GM23248 (cell line): ENCODE measurements at regions not wholly inside any gene's neighbourhood (a gene's known extent, or its start where the extent isn't known, plus 50 kb on each side); places are given as distances from the start of the nearest gene placed in this dataset.

Experiments used
- DNase-seq: peaks from one replicate; pipeline ENCODE4 v3.0.0-alpha.2; 2015
- H2AFZ ChIP-seq: fragments of 200-600 bp; sonication (generic); 2 replicates; pipeline ENCODE4 v1.6.1; 2016; ENCODE audit warnings: antibody characterized with exemption
- H3F3A ChIP-seq: fragments of 200-600 bp; sonication (generic); 2 replicates; pipeline ENCODE4 v1.6.1; 2016; ENCODE audit warnings: mild to moderate bottlenecking, antibody characterized with exemption, mixed run types; ENCODE audit not compliant: insufficient read depth
- H3K27ac ChIP-seq: fragments of 200-600 bp; sonication (generic); 2 replicates; pipeline ENCODE4 v1.5.1; 2016; ENCODE audit warnings: mild to moderate bottlenecking
- H3K27me3 ChIP-seq: fragments of 200-600 bp; sonication (generic); replicated peaks from 2 replicates; pipeline ENCODE4 v1.6.1; 2016; ENCODE audit warnings: mild to moderate bottlenecking; ENCODE audit not compliant: insufficient read depth
- H3K36me3 ChIP-seq: fragments of 200-600 bp; sonication (generic); 2 replicates; pipeline ENCODE4 v1.6.1; 2016; ENCODE audit warnings: low read depth, mild to moderate bottlenecking
- H3K4me1 ChIP-seq: fragments of 200-600 bp; sonication (generic); 2 replicates; pipeline ENCODE4 v1.6.1; 2016; ENCODE audit warnings: mild to moderate bottlenecking; ENCODE audit not compliant: insufficient read depth
- H3K4me2 ChIP-seq: fragments of 200-600 bp; sonication (generic); one replicate; pipeline ENCODE4 v1.6.1; 2016; ENCODE audit warnings: mild to moderate bottlenecking; ENCODE audit not compliant: unreplicated experiment
- H3K4me3 ChIP-seq: fragments of 200-600 bp; sonication (generic); 2 replicates; pipeline ENCODE4 v1.5.1; 2016; ENCODE audit warnings: mild to moderate bottlenecking
- H3K79me2 ChIP-seq: fragments of 200-600 bp; sonication (generic); 2 replicates; pipeline ENCODE4 v1.6.1; 2016; ENCODE audit warnings: mild to moderate bottlenecking; ENCODE audit not compliant: insufficient read depth
- H3K9ac ChIP-seq: fragments of 200-600 bp; sonication (generic); 2 replicates; pipeline ENCODE4 v1.6.1; 2016; ENCODE audit warnings: mild to moderate bottlenecking
- H3K9me2 ChIP-seq: fragments of 200-600 bp; sonication (generic); 2 replicates; pipeline ENCODE4 v1.6.1; 2016; ENCODE audit warnings: mixed run types, mild to moderate bottlenecking, moderate library complexity; ENCODE audit not compliant: insufficient read depth
- H3K9me3 ChIP-seq: fragments of 200-600 bp; sonication (generic); one replicate; pipeline ENCODE4 v1.6.1; 2017; ENCODE audit warnings: low read depth
- H4K20me1 ChIP-seq: fragments of 200-600 bp; sonication (generic); 2 replicates; pipeline ENCODE4 v1.6.0; 2016; ENCODE audit not compliant: insufficient read depth
- EZH2 ChIP-seq: fragments of 200-600 bp; sonication (generic); IDR thresholded peaks from 2 replicates; pipeline ENCODE4 v1.6.1; 2018; ENCODE audit warnings: antibody characterized with exemption, mild to moderate bottlenecking; ENCODE audit not compliant: insufficient read depth, poor library complexity, severe bottlenecking
- EZH2phosphoT487 ChIP-seq: fragments of 200-600 bp; sonication (generic); IDR thresholded peaks from 2 replicates; pipeline ENCODE4 v1.6.1; 2018; ENCODE audit warnings: antibody characterized with exemption, moderate library complexity, mild to moderate bottlenecking, low read depth; ENCODE audit not compliant: insufficient read depth
- WGBS, 2 experiments: methylation state at CpG; one replicate each; pipeline ENCODE4 v1.1.6; 2015 to 2017; ENCODE audit warnings: low lambda C conversion rate in 2 of 2, low coverage in 1 of 2; ENCODE audit errors: missing lambda C conversion rate in 2 of 2; 5-methylcytosine and 5-hydroxymethylcytosine counted together
- in situ Hi-C: fragments of 300-500 bp; cut with MboI; formaldehyde crosslinking; loops from 2 replicates; pipeline ENCODE4 v1.15.0; 2020

DNA sequence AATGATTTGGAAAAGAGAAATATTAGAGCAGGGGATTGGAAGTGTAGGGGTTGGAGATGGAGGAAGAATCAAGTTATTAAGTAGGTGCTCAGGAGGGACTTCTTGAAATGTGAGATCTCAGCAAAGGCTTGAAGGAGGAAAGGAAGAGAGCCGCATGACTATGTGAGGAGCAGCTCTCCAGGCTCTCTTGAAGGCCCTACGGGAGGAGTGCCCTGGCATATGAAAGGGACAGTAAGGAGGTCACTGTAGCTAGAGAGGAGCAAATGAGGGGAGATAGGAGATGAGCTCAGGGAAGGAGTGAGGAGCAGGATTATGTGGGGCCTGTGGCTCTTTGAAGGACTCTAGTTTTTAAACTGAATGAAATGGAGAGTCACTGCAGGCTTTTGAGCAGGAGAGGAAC, 181.1 kb upstream of the NABP1 start:
- in situ Hi-C loops, result no loop called here
- no peak overlapping the region for H3K9ac ChIP-seq

DNA sequence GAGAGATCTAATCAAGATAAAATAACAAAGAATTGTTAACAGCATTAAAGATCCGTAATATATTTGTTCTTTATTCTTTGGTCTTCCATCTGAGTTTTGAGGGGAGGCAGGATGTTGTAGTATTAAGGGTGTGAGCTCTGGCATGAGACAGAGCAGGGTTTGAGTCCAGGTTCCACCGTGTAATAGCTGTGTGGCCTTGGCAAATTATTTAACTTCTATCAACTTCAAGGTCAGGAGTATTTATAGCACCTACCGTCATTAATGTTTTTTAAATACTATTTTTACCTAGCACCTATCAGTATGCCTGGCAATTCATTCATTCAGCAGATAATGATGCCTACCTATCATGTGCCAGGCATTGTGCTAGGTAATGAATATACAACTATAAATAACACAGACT, 180.1 kb upstream of the NABP1 start:
- TF ChIP-seq EZH2 (no peak), EZH2phosphoT487 (no peak)

More for the DNA sequence above, 181.1 kb upstream of the NABP1 start:
- H3K4me2 ChIP-seq, result no peak overlapping the region
- H2AFZ ChIP-seq, result no peak overlapping the region
- H3K79me2 ChIP-seq, result no peaks in the 10 kb centered on the region
- H4K20me1 ChIP-seq, result no peaks in the 10 kb centered on the region
- H3F3A ChIP-seq, result no peaks in the 10 kb centered on the region
- H3K4me3 ChIP-seq, result no peak overlapping the region
- no peaks in the 10 kb centered on the region for H3K27me3 ChIP-seq
- no peaks in the 10 kb centered on the region for H3K36me3 ChIP-seq
- no peak for DNase-seq
- no peak overlapping the region for H3K27ac ChIP-seq
- no peak for TF ChIP-seq EZH2phosphoT487
- TF ChIP-seq EZH2, result no peak
- WGBS, 2 experiments, result 98 to 100% methylated on average over 2 of the region's 2 CpGs
- H3K9me3 ChIP-seq, result no peaks in the 10 kb centered on the region
- peaks cover 9% of the 10 kb centered on the region for H3K4me1 ChIP-seq
- no peaks in the 10 kb centered on the region for H3K9me2 ChIP-seq

DNA sequence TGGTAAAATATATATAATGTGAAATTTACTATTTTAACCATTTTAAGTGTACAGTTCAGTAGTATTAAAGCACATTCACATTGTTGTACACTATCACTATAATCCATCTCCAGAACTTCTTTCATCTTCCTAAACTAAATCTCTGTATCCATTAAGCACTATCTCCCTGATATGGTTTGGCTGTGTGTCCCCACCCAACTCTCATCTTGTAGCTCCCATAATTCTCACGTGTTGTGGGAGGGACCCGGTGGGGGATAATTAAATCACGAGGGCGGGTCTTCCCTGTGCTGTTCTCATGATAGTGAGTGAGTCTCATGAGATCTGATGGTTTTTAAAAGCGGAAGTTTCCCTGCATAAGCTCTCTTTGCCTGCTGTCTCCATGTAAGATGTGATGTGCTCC, 178.9 kb upstream of the NABP1 start:
- no peak overlapping the region for H3K27ac ChIP-seq
- in situ Hi-C loops, result no loop called here
- H3K9me2 ChIP-seq, result no peaks in the 10 kb centered on the region
- no peak overlapping the region for H3K9ac ChIP-seq
- no peaks in the 10 kb centered on the region for H3K9me3 ChIP-seq
- 93 to 97% methylated on average over 5 of the region's 5 CpGs for WGBS, 2 experiments
- DNase-seq, result no peak
- H3K4me2 ChIP-seq, result no peak overlapping the region
- TF ChIP-seq EZH2, result no peak
- no peak for TF ChIP-seq EZH2phosphoT487
- H3K27me3 ChIP-seq, result no peaks in the 10 kb centered on the region
- H2AFZ ChIP-seq, result no peak overlapping the region
- no peaks in the 10 kb centered on the region for H4K20me1 ChIP-seq
- no peaks in the 10 kb centered on the region for H3K79me2 ChIP-seq
- no peaks in the 10 kb centered on the region for H3F3A ChIP-seq
- peaks cover 9% of the 10 kb centered on the region for H3K4me1 ChIP-seq
- no peak overlapping the region for H3K4me3 ChIP-seq
- no peaks in the 10 kb centered on the region for H3K36me3 ChIP-seq

More for the DNA sequence above, 180.1 kb upstream of the NABP1 start:
- Histone ChIP-seq H3K9ac (no peak overlapping the region), H3K27ac (no peak overlapping the region), H3F3A (no peaks in the 10 kb centered on the region), H2AFZ (no peak overlapping the region), H3K4me3 (no peak overlapping the region), H3K36me3 (no peaks in the 10 kb centered on the region), H3K79me2 (no peaks in the 10 kb centered on the region), H3K4me1 (peaks cover 9% of the 10 kb centered on the region), H3K9me3 (no peaks in the 10 kb centered on the region), H3K9me2 (no peaks in the 10 kb centered on the region), H3K27me3 (no peaks in the 10 kb centered on the region), H4K20me1 (no peaks in the 10 kb centered on the region), H3K4me2 (no peak overlapping the region)
- no peak for DNase-seq
- 83 to 84% methylated on average over 3 of the region's 3 CpGs for WGBS, 2 experiments
- in situ Hi-C loops, result no loop called here

DNA sequence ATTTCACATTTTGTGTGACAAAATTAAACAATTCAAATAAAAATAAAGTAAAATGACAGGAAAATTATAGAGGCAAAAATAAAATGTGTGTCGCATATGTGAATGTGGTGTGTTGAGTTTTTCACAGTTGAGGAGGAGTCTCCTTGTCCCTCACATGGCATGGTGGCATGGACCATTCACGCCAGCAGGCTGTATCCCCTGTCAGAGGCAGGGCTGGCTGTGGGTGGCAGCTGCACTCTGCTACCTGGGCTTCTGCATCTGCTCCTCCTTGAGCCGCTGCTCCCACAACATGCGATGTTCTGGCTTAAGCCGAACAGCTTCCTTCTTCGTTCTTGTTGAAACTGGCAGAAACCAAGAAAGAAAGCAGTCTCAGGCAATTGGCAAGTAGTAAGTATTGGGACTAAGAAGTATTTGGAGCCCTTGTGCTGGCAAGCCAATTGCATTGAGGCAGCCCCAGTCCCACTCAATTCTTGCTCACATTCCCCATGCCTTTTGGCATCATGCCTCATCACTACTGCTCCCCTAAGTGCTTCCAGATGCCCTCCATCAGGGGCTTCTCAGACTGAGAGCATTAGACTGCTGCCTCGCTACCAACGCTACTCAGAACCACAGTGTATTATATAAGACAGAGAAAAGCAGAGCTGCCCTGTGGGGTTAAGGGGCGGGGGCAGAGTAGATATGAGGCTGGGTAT, 177.9 kb upstream of the NABP1 start:
- H3K79me2 ChIP-seq, result no peaks in the 10 kb centered on the region
- no peaks in the 10 kb centered on the region for H3K36me3 ChIP-seq
- no peaks in the 10 kb centered on the region for H4K20me1 ChIP-seq
- peak overlapping the region; percentile 24 for H2AFZ ChIP-seq
- H3K9me2 ChIP-seq, result no peaks in the 10 kb centered on the region
- no peak overlapping the region for H3K4me2 ChIP-seq
- H3K4me3 ChIP-seq, result no peak overlapping the region
- H3F3A ChIP-seq, result no peaks in the 10 kb centered on the region
- no peak for TF ChIP-seq EZH2
- TF ChIP-seq EZH2phosphoT487, result no peak
- DNase-seq, result peak; percentile 66
- H3K9ac ChIP-seq, result no peak overlapping the region
- 38 to 39% methylated on average over 9 of the region's 9 CpGs for WGBS, 2 experiments
- H3K27me3 ChIP-seq, result no peaks in the 10 kb centered on the region
- in situ Hi-C loops, result loop anchor here (10.0 kb wide), 2 partner anchors 335 to 435 kb away; no protein-coding TSS in a partner anchor
- H3K4me1 ChIP-seq, result peaks cover 9% of the 10 kb centered on the region
- no peak overlapping the region for H3K27ac ChIP-seq
- no peaks in the 10 kb centered on the region for H3K9me3 ChIP-seq
